A549 (cell line): ENCODE measurements at regions not wholly inside any gene's neighbourhood (a gene's known extent, or its start where the extent isn't known, plus 50 kb on each side); places are given as distances from the start of the nearest gene placed in this dataset.

Experiments used
- ATAC-seq, 2 experiments: fragments of 200-7000 bp in 1 of 2; fragments of >200 bp in 1 of 2; cut with Nextera tagmentation in 1 of 2; cut with Tn5 transposase in 1 of 2; 3 replicates each; pipeline versions ENCODE4 v1.8.0 to v1.9.1; 2018 to 2020; ENCODE audit warnings: mild to moderate bottlenecking in 1 of 2, moderate library complexity in 1 of 2
- CTCF ChIA-PET: fragments of 300-600 bp; sonication (Branson Sonifier 250); formaldehyde crosslinking; extraction: SDS; loops from one replicate; lab custom pipeline; 2021; ENCODE audit warnings: antibody characterized with exemption, inconsistent platforms; lab: Yijun Ruan, JAX
- POLR2A ChIA-PET: fragments of 350-600 bp; formaldehyde crosslinking; extraction: SDS; loops from one replicate; lab custom pipeline; 2021; ENCODE audit warnings: antibody characterized with exemption, inconsistent platforms; lab: Yijun Ruan, JAX
- DNase-seq, 2 experiments: peaks; one replicate each; pipeline versions ENCODE4 v3.0.0 to v3.0.0-alpha.2; 2011 to 2016; ENCODE audit warnings: low read depth in 1 of 2, low spot score in 1 of 2
- FAIRE-seq: peaks from 2 replicates; lab custom pipeline; 2011; peaks lifted over from hg19 to GRCh38; lab: Jason Lieb, UNC
- H3K27ac ChIP-seq, 2 experiments: fragments of >200 bp; sonication (Bioruptor Twin); formaldehyde crosslinking; 3 replicates each; pipeline ENCODE4 v1.5.1; 2016 to 2017
- H3K4me1 ChIP-seq: fragments of >200 bp; sonication (Bioruptor Twin); formaldehyde crosslinking; 3 replicates; pipeline ENCODE4 v1.6.1; 2016
- H3K4me2 ChIP-seq: fragments of >200 bp; sonication (Bioruptor Twin); formaldehyde crosslinking; 3 replicates; pipeline ENCODE4 v1.6.1; 2016
- H3K4me3 ChIP-seq: fragments of >200 bp; sonication (Bioruptor Twin); formaldehyde crosslinking; 3 replicates; pipeline ENCODE4 v1.5.1; 2016
- H3K9me3 ChIP-seq: fragments of >200 bp; sonication (Bioruptor Twin); formaldehyde crosslinking; 3 replicates; pipeline ENCODE4 v1.6.1; 2016
- BHLHE40 ChIP-seq: IDR thresholded peaks from 2 replicates; pipeline ENCODE4 v1.6.1; 2012; ENCODE audit warnings: low read depth, low read length, inconsistent platforms
- CBX8 ChIP-seq: fragments of 200-600 bp; sonication (generic); IDR thresholded peaks from 2 replicates; pipeline ENCODE4 v1.6.1; 2016
- CHD2 ChIP-seq: fragments of 150-350 bp; IDR thresholded peaks from 2 replicates; pipeline ENCODE4 v1.6.1; 2014; ENCODE audit warnings: low read length; ENCODE audit not compliant: partially characterized antibody
- CTCF ChIP-seq: fragments of >200 bp; sonication (Bioruptor Twin); formaldehyde crosslinking; IDR thresholded peaks from 3 replicates; pipeline ENCODE4 v1.5.1; 2016
- EHMT2 ChIP-seq: fragments of 200-600 bp; sonication (generic); IDR thresholded peaks from 2 replicates; pipeline ENCODE4 v1.6.1; 2016; ENCODE audit warnings: antibody characterized with exemption, low read depth, mild to moderate bottlenecking, moderate library complexity
- FOSL2 ChIP-seq, 2 experiments: fragments of 450-650 bp in 1 of 2; fragments of >200 bp in 1 of 2; sonication (Bioruptor Twin) in 1 of 2; formaldehyde crosslinking; IDR thresholded peaks; 2 replicates each; pipeline versions ENCODE4 v1.5.0 to v1.6.1; 2016 to 2020; ENCODE audit warnings: mild to moderate bottlenecking in 1 of 2, moderate library complexity in 1 of 2
- FOXS1 ChIP-seq: fragments of 250-450 bp; sonication (Bioruptor Pico); IDR thresholded peaks from 2 replicates; pipeline ENCODE4 v1.5.0; 2020; ENCODE audit warnings: mild to moderate bottlenecking, moderate library complexity
- GATA3 ChIP-seq: IDR thresholded peaks from 2 replicates; pipeline ENCODE4 v1.6.1; 2012; ENCODE audit warnings: borderline replicate concordance
- HDAC2 ChIP-seq: fragments of 200-600 bp; sonication (generic); IDR thresholded peaks from 2 replicates; pipeline ENCODE4 v1.6.1; 2016
- HEYL ChIP-seq: fragments of 250-450 bp; sonication (Bioruptor Pico); IDR thresholded peaks from 2 replicates; pipeline ENCODE4 v1.8.0; 2021; ENCODE audit warnings: mild to moderate bottlenecking, moderate library complexity
- HOXB5 ChIP-seq: fragments of 250-450 bp; sonication (Bioruptor Pico); IDR thresholded peaks from 2 replicates; pipeline ENCODE4 v1.5.0; 2020; ENCODE audit warnings: mild to moderate bottlenecking, moderate library complexity
- JUN ChIP-seq, 2 experiments: fragments of >200 bp; sonication (Bioruptor Twin); formaldehyde crosslinking; IDR thresholded peaks; 2 replicates in 1 of 2; 3 replicates in 1 of 2; pipeline ENCODE4 v1.6.1; 2016 to 2017
- JUNB ChIP-seq: fragments of >200 bp; sonication (Bioruptor Twin); formaldehyde crosslinking; IDR thresholded peaks from 2 replicates; pipeline ENCODE4 v1.6.1; 2016
- MAFK ChIP-seq: fragments of 450-650 bp; IDR thresholded peaks from 2 replicates; pipeline ENCODE4 v1.6.1; 2014; ENCODE audit not compliant: partially characterized antibody
- MAX ChIP-seq: IDR thresholded peaks from 2 replicates; pipeline ENCODE4 v1.6.1; 2012
- MYC ChIP-seq: IDR thresholded peaks from 2 replicates; pipeline ENCODE4 v1.6.1; 2012; ENCODE audit warnings: mild to moderate bottlenecking, inconsistent platforms, low read length, improper control_type of control experiment, borderline replicate concordance
- NFE2L2 ChIP-seq: fragments of 150-350 bp; conservative IDR thresholded peaks from 2 replicates; pipeline ENCODE4 v1.6.1; 2014; ENCODE audit warnings: low read length
- NR3C1 ChIP-seq: fragments of >200 bp; sonication (Bioruptor Twin); formaldehyde crosslinking; IDR thresholded peaks from 3 replicates; pipeline ENCODE4 v1.6.1; 2017
- RCOR1 ChIP-seq: fragments of 150-350 bp; IDR thresholded peaks from 2 replicates; pipeline ENCODE4 v1.6.1; 2014; ENCODE audit warnings: antibody characterized with exemption, low read length, low read depth
- REST ChIP-seq: fragments of 200-600 bp; sonication (generic); IDR thresholded peaks from 2 replicates; pipeline ENCODE4 v1.6.1; 2016; ENCODE audit warnings: antibody characterized with exemption, mild to moderate bottlenecking, moderate library complexity
- RFX5 ChIP-seq: fragments of 450-650 bp; IDR thresholded peaks from 2 replicates; pipeline ENCODE4 v1.7.1; 2014; ENCODE audit warnings: antibody characterized with exemption, mild to moderate bottlenecking, moderate library complexity
- TFCP2L1 ChIP-seq: fragments of 250-450 bp; sonication (Bioruptor Pico); IDR thresholded peaks from 2 replicates; pipeline ENCODE4 v1.5.0; 2021; ENCODE audit warnings: mild to moderate bottlenecking
- ZNF302 ChIP-seq: fragments of 250-450 bp; sonication (Bioruptor Pico); IDR thresholded peaks from 2 replicates; pipeline ENCODE4 v1.9.0; 2021; ENCODE audit warnings: inconsistent platforms, mild to moderate bottlenecking, moderate library complexity
- ZSCAN20 ChIP-seq: fragments of 250-450 bp; sonication (Bioruptor Pico); IDR thresholded peaks from 2 replicates; pipeline ENCODE4 v1.8.0; 2022; ENCODE audit warnings: mild to moderate bottlenecking, moderate library complexity
- WGBS: methylation state at CpG from one replicate; pipeline ENCODE4 v1.1.6; 2017; ENCODE audit errors: missing lambda C conversion rate; 5-methylcytosine and 5-hydroxymethylcytosine counted together
- TF ChIP-seq, protein P1 (sequence below): fragments of 250-450 bp; sonication (Bioruptor Pico); IDR thresholded peaks from 2 replicates; pipeline ENCODE4 v1.5.0; 2020; ENCODE audit warnings: low read depth, mild to moderate bottlenecking, moderate library complexity
- TF ChIP-seq, protein P2 (sequence below): fragments of 150-350 bp; IDR thresholded peaks from 2 replicates; pipeline ENCODE4 v1.6.1; 2014; ENCODE audit warnings: low read depth, mild to moderate bottlenecking, low read length

- Histone ChIP-seq H3K9me3 (peaks cover 12% of the 10 kb centered on the region; the same call in 2 of the 3 replicates), H3K4me2 (no peak overlapping the region), H3K4me3 (no peak overlapping the region), H3K4me1 (no peaks in the 10 kb centered on the region), H3K27ac (no peak overlapping the region)
- ATAC-seq (no peak), FAIRE-seq (no peak), DNase-seq (no peak)
- 68% methylated on average over 5 of the region's 5 CpGs for WGBS
- ChIA-PET CTCF (no interaction called here), POLR2A (no interaction called here)
- TF ChIP-seq HEYL (CRISPR knock-in tag) (no peak), RCOR1 (no peak), HDAC2 (no peak), FOSL2 (IDR thresholded peaks at IDR 0.05) (no peak), FOSL2 (CRISPR knock-in tag; IDR thresholded peaks at IDR 0.05) (no peak), CBX8 (no peak), BHLHE40 (no peak), REST (no peak), ZSCAN20 (CRISPR knock-in tag) (no peak), RFX5 (no peak), ZNF302 (CRISPR knock-in tag) (no peak), MYC (no peak), MAX (no peak), EHMT2 (no peak), HOXB5 (no peak)
- TF ChIP-seq, protein P1, sequence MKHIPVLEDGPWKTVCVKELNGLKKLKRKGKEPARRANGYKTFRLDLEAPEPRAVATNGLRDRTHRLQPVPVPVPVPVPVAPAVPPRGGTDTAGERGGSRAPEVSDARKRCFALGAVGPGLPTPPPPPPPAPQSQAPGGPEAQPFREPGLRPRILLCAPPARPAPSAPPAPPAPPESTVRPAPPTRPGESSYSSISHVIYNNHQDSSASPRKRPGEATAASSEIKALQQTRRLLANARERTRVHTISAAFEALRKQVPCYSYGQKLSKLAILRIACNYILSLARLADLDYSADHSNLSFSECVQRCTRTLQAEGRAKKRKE: no peak
- TF ChIP-seq, protein P2, sequence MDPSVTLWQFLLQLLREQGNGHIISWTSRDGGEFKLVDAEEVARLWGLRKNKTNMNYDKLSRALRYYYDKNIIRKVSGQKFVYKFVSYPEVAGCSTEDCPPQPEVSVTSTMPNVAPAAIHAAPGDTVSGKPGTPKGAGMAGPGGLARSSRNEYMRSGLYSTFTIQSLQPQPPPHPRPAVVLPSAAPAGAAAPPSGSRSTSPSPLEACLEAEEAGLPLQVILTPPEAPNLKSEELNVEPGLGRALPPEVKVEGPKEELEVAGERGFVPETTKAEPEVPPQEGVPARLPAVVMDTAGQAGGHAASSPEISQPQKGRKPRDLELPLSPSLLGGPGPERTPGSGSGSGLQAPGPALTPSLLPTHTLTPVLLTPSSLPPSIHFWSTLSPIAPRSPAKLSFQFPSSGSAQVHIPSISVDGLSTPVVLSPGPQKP: no peak
Observed at GRCh38 chr10:4004144-4004543, 219.1 kb upstream of the KLF6 start.

DNA sequence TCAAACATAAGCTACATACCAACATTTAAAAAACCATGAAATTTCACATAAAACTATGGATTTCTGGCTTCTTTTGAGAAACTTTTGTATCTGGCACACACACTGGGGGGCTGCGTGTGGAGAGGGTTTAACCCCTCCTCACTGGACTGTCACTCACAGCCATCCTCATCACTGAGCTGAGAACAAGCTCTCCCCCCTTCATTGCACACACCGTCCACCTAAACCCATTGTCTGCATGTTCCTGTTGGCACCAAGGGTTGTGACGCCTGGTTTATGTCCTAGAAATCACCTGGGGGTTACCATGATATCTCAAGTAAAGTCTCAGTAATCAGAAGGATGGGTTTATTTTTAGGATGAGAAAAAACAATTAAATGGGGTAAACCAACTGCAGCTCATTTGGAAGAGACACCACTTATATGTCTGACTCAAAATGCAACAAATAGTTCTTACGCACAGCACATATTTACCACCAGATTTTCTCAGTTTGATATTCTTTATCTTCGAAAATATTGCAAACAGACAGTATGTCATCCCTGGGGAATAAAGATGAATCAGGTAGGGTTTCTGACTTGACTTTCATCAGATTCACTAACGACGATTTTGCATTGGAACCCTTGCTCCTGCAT is 218.5 kb upstream of the KLF6 start:
- Histone ChIP-seq H3K4me2 (no peak overlapping the region), H3K4me3 (no peak overlapping the region), H3K4me1 (no peaks in the 10 kb centered on the region), H3K27ac (no peak overlapping the region), H3K9me3 (peaks cover 18% of the 10 kb centered on the region; the same call in 2 of the 3 replicates)
- WGBS: 79% methylated on average over 7 of the region's 7 CpGs
- ATAC-seq (no peak), DNase-seq (no peak), FAIRE-seq (no peak)
- TF ChIP-seq CTCF (no peak), GATA3 (no peak), HEYL (CRISPR knock-in tag) (no peak), NR3C1 (no peak), HOXB5 (no peak), RCOR1 (no peak), JUN (IDR thresholded peaks at IDR 0.05) (no peak), JUNB (no peak), FOXS1 (CRISPR knock-in tag) (no peak), MAFK (no peak), MAX (no peak), TFCP2L1 (CRISPR knock-in tag) (no peak), CHD2 (no peak), NFE2L2 (no peak)
- ChIA-PET POLR2A (no interaction called here), CTCF (no interaction called here)
